GM12875 (cell line): ENCODE measurements at regions not wholly inside any gene's neighbourhood (a gene's known extent, or its start where the extent isn't known, plus 50 kb on each side); places are given as distances from the start of the nearest gene placed in this dataset.

Source experiments
- H3K4me3 ChIP-seq: one replicate; pipeline ENCODE4 v1.5.1; 2011; ENCODE audit warnings: low read depth, low read length, control low read depth
- CTCF ChIP-seq: IDR thresholded peaks from 2 replicates; pipeline ENCODE4 v1.5.1; 2011; ENCODE audit warnings: low read depth, mild to moderate bottlenecking, control low read depth, inconsistent platforms, low read length, moderate library complexity, borderline replicate concordance; ENCODE audit not compliant: insufficient read depth

GRCh38 chr1:244165021-244165420, 113.9 kb downstream of the ZBTB18 start:
- TF ChIP-seq CTCF: no peak
- H3K4me3 ChIP-seq: no peak overlapping the region

GRCh38 chr1:244165701-244166100, 114.6 kb downstream of the ZBTB18 start:
- TF ChIP-seq CTCF: no peak
- no peak overlapping the region for H3K4me3 ChIP-seq

- no peak overlapping the region for H3K4me3 ChIP-seq
- no peak for TF ChIP-seq CTCF
Measured at GRCh38 chr1:244171241-244171985, 120.3 kb downstream of the ZBTB18 start.

GRCh38 chr1:244173240-244173639, 122.2 kb downstream of the ZBTB18 start:
- no peak for TF ChIP-seq CTCF
- no peak overlapping the region for H3K4me3 ChIP-seq

- H3K4me3 ChIP-seq: no peak overlapping the region
- no peak for TF ChIP-seq CTCF
Measured at GRCh38 chr1:244173769-244174168, 122.7 kb downstream of the ZBTB18 start.

- no peak for TF ChIP-seq CTCF
- no peak overlapping the region for H3K4me3 ChIP-seq
Measured at GRCh38 chr1:244174922-244175521, 123.9 kb downstream of the ZBTB18 start.

- TF ChIP-seq CTCF: no peak
- H3K4me3 ChIP-seq: no peak overlapping the region
Measured at GRCh38 chr1:244176201-244176600, 125.1 kb downstream of the ZBTB18 start.
